ENCODE measurements at regions not wholly inside any gene's neighbourhood (a gene's known extent, or its start where the extent isn't known, plus 50 kb on each side); places are given as distances from the start of the nearest gene placed in this dataset.

DNA sequence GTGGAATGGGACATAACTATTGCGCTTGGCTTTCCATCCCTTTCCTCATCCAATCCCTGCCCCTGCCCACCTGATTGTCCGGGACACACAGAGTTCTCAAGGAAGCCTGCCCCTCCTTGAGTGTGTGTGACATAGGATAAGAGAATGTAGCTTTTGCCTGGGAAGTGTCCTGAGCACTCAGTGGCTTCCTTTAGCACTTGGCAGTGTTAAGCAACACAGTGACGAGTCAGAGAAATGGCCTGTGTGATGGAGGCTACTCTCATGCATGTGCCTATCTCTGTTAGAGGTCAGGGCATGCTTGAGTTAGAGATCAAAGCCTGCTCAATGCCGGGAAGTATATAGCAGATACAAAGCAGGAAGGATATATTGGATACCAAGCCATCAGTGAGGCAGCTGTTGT, 289.5 kb downstream of the SIPA1L2 start:
- H3K27me3 ChIP-seq, result no peaks in the 10 kb centered on the region
- no peaks in the 10 kb centered on the region for H3K9me3 ChIP-seq
- no peak for ATAC-seq
- no peaks in the 10 kb centered on the region for H3K4me1 ChIP-seq
- no peak overlapping the region for H3K27ac ChIP-seq
- H3K36me3 ChIP-seq, result no peaks in the 10 kb centered on the region
- no peak for TF ChIP-seq POLR2A (IDR thresholded peaks at IDR 0.05)
- no peak for TF ChIP-seq EP300 (IDR thresholded peaks at IDR 0.05)
- TF ChIP-seq, protein P1, sequence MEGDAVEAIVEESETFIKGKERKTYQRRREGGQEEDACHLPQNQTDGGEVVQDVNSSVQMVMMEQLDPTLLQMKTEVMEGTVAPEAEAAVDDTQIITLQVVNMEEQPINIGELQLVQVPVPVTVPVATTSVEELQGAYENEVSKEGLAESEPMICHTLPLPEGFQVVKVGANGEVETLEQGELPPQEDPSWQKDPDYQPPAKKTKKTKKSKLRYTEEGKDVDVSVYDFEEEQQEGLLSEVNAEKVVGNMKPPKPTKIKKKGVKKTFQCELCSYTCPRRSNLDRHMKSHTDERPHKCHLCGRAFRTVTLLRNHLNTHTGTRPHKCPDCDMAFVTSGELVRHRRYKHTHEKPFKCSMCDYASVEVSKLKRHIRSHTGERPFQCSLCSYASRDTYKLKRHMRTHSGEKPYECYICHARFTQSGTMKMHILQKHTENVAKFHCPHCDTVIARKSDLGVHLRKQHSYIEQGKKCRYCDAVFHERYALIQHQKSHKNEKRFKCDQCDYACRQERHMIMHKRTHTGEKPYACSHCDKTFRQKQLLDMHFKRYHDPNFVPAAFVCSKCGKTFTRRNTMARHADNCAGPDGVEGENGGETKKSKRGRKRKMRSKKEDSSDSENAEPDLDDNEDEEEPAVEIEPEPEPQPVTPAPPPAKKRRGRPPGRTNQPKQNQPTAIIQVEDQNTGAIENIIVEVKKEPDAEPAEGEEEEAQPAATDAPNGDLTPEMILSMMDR (IDR thresholded peaks at IDR 0.05), result no peak
- no peak for TF ChIP-seq POLR2AphosphoS5 (IDR thresholded peaks at IDR 0.05)
- WGBS, 2 donors (ENCODE audit: low coverage in 1 of 2), result 86 to 89% methylated on average over 3 of the region's 4 CpGs
- H3K4me3 ChIP-seq, result no peak overlapping the region

DNA sequence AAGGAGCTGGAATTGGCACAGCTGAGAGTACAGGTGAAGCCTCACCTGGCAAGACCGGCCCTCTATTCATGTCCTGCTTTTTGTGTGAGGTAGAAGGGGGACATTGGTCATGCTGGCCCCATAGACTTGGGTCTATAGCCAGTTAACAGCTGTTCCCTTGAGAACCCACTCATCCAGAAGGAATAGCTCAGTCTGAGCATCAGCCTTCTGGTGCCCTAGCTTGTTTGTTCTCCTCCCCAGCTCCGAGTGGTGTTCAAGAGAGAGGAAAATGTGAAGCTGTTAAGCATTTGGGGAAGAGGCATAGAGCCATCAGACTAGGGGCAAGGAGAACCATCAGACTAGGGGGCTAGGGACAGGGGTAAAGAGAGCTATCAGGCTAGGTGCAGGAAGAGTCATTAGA, 290.9 kb downstream of the SIPA1L2 start:
- no peaks in the 10 kb centered on the region for H3K36me3 ChIP-seq
- no peak overlapping the region for H3K4me3 ChIP-seq
- no peak overlapping the region for H3K27ac ChIP-seq
- TF ChIP-seq, protein P1 (IDR thresholded peaks at IDR 0.05), result no peak
- no peak for TF ChIP-seq POLR2AphosphoS5 (IDR thresholded peaks at IDR 0.05)
- no peak for TF ChIP-seq POLR2A (IDR thresholded peaks at IDR 0.05)
- no peak for TF ChIP-seq EP300 (IDR thresholded peaks at IDR 0.05)
- H3K27me3 ChIP-seq, result no peaks in the 10 kb centered on the region
- H3K9me3 ChIP-seq, result no peaks in the 10 kb centered on the region
- 60% methylated on average over 1 of the region's 2 CpGs; no CpG with 5 or more reads in 1 of the 2 donors for WGBS, 2 donors (ENCODE audit: low coverage in 1 of 2)
- no peak for ATAC-seq
- H3K4me1 ChIP-seq, result no peaks in the 10 kb centered on the region

DNA sequence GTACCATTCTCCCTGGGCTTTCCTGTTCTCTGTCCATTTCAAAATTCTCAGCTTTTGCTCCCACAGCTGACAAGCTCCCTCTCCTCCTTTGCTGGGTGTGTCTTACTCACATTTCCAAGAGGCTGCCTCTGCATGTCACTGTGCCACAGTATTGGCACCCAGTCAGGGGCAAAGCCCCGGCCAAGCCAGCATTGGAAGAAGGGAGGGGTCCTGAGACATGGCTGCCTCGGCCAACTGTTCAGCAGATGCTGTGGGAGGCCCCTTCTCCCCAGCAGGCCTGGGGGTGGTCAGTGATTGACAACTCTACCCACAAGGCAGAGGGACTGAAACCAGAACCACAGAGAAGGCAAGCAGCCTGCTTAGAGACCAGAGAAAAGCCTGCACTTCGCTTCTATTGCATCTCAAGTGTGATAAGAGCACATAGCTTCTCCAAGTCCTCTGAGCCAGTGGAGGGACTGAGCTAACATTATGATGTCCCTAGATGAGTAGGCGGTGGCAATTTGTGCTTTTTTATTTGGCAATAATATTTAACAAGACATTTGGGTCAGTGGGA, 294.1 kb downstream of the SIPA1L2 start:
- no peak for TF ChIP-seq POLR2A (IDR thresholded peaks at IDR 0.05)
- TF ChIP-seq EP300 (IDR thresholded peaks at IDR 0.05), result no peak
- TF ChIP-seq, protein P1 (IDR thresholded peaks at IDR 0.05), result no peak
- no peak for TF ChIP-seq POLR2AphosphoS5 (IDR thresholded peaks at IDR 0.05)
- ATAC-seq, result no peak
- Histone ChIP-seq H3K4me1 (no peaks in the 10 kb centered on the region), H3K4me3 (no peak overlapping the region), H3K27me3 (no peaks in the 10 kb centered on the region), H3K9me3 (no peaks in the 10 kb centered on the region), H3K27ac (no peak overlapping the region), H3K36me3 (no peaks in the 10 kb centered on the region)
- 95 to 100% methylated on average over 1 to 2 of the region's 4 CpGs for WGBS, 2 donors (ENCODE audit: low coverage in 1 of 2)

DNA sequence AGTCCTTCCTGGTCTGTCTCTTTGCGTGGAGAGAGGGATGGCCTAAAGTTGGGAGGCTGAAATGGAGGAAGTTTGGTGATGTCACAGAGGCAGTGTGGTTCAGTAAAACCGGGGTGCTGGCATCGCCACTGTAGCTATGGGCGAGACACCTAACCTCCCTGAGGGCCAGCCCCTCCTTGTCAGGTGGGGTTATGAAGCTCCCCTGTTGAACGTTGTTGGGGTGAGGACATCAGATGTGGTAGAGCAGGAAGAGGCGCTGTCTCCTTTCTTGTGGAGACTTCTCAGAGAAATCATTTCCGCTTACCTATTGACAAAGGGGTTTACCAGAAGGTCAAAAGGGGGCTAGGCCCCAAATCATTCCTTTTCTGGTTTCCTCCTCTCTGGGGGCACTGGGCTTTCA, 294.7 kb downstream of the SIPA1L2 start:
- TF ChIP-seq EP300 (IDR thresholded peaks at IDR 0.05), result no peak
- TF ChIP-seq, protein P1 (IDR thresholded peaks at IDR 0.05), result no peak
- no peaks in the 10 kb centered on the region for H3K9me3 ChIP-seq
- no peak overlapping the region for H3K4me3 ChIP-seq
- WGBS, 2 donors (ENCODE audit: low coverage in 1 of 2), result 100% methylated on average over 4 of the region's 7 CpGs; no CpG with 5 or more reads in 1 of the 2 donors
- H3K27me3 ChIP-seq, result no peaks in the 10 kb centered on the region
- no peaks in the 10 kb centered on the region for H3K36me3 ChIP-seq
- no peak overlapping the region for H3K27ac ChIP-seq
- H3K4me1 ChIP-seq, result no peaks in the 10 kb centered on the region
- no peak for ATAC-seq

DNA sequence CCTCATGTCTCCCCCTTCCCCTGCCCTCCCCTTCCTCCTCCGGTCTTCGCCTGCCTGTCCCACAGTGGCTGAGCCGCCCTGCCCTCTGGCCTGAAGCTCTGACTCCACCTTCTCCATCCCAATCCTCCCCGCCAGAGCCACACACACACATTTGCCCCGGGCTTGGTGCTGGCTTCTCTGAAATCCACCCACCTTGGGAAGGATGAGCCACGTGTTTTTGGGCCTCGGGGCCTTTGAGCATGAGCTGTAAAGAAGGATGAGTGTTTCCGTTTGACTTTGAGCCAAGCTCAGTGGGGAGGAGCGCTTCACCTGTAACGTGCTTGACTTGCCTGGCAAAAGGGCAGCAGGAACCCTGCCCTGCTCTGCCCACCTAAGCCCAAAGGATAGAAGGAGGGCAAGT, 295.1 kb downstream of the SIPA1L2 start:
- Histone ChIP-seq H3K4me1 (no peaks in the 10 kb centered on the region), H3K27me3 (no peaks in the 10 kb centered on the region), H3K36me3 (no peaks in the 10 kb centered on the region), H3K9me3 (no peaks in the 10 kb centered on the region), H3K4me3 (no peak overlapping the region), H3K27ac (no peak overlapping the region)
- no peak for ATAC-seq
- TF ChIP-seq POLR2A (IDR thresholded peaks at IDR 0.05), result no peak
- TF ChIP-seq, protein P1 (IDR thresholded peaks at IDR 0.05), result no peak
- no peak for TF ChIP-seq EP300 (IDR thresholded peaks at IDR 0.05)
- TF ChIP-seq POLR2AphosphoS5 (IDR thresholded peaks at IDR 0.05), result no peak
- 100% methylated on average over 1 to 3 of the region's 10 CpGs for WGBS, 2 donors (ENCODE audit: low coverage in 1 of 2)

Measured in gastroesophageal sphincter (tissue), 4 donors.